Loucy (cell line): ENCODE measurements at regions not wholly inside any gene's neighbourhood (a gene's known extent, or its start where the extent isn't known, plus 50 kb on each side); places are given as distances from the start of the nearest gene placed in this dataset.

Experiments used
- H2AFZ ChIP-seq: fragments of 200-600 bp; sonication (generic); 2 replicates; pipeline ENCODE4 v1.6.0; 2016; ENCODE audit warnings: antibody characterized with exemption, mild to moderate bottlenecking, low read length, moderate library complexity
- H3F3A ChIP-seq: fragments of 200-600 bp; 2 replicates; pipeline ENCODE4 v1.6.0; 2016; ENCODE audit warnings: antibody characterized with exemption, low read depth, mild to moderate bottlenecking
- H3K27me3 ChIP-seq: fragments of 200-600 bp; sonication (generic); 2 replicates; pipeline ENCODE4 v1.6.1; 2014; ENCODE audit warnings: low read length, mild to moderate bottlenecking; ENCODE audit not compliant: insufficient read depth, poor library complexity, severe bottlenecking
- H3K36me3 ChIP-seq: fragments of 200-600 bp; sonication (generic); 2 replicates; pipeline ENCODE4 v1.6.1; 2016; ENCODE audit warnings: low read length; ENCODE audit not compliant: insufficient read depth
- H3K4me1 ChIP-seq: fragments of 200-600 bp; sonication (generic); 2 replicates; pipeline ENCODE4 v1.5.1; 2014; ENCODE audit warnings: low read length, mild to moderate bottlenecking; ENCODE audit not compliant: insufficient read depth, poor library complexity, severe bottlenecking
- H3K4me2 ChIP-seq: fragments of 200-600 bp; sonication (generic); 2 replicates; pipeline ENCODE4 v1.6.0; 2014; ENCODE audit warnings: antibody characterized with exemption, low read length, low read depth, mild to moderate bottlenecking; ENCODE audit not compliant: poor library complexity, severe bottlenecking
- H3K4me3 ChIP-seq: fragments of 200-600 bp; sonication (generic); 2 replicates; pipeline ENCODE4 v1.5.1; 2014; ENCODE audit warnings: low read length, mild to moderate bottlenecking, mixed read lengths; ENCODE audit not compliant: poor library complexity, severe bottlenecking
- H3K79me2 ChIP-seq: fragments of 200-600 bp; sonication (generic); 2 replicates; pipeline ENCODE4 v1.6.1; 2014; ENCODE audit warnings: low read length; ENCODE audit not compliant: insufficient read depth
- H3K9ac ChIP-seq: fragments of 200-600 bp; sonication (generic); 2 replicates; pipeline ENCODE4 v1.6.0; 2014; ENCODE audit warnings: mild to moderate bottlenecking, low read depth, low read length, moderate library complexity; ENCODE audit not compliant: poor library complexity, severe bottlenecking
- H3K9me2 ChIP-seq: fragments of 200-600 bp; sonication (generic); replicated peaks from 2 replicates; pipeline ENCODE4 v1.6.1; 2016; ENCODE audit warnings: low read depth, low read length, mixed read lengths
- H3K9me3 ChIP-seq: fragments of 200-600 bp; sonication (generic); 2 replicates; pipeline ENCODE4 v1.6.1; 2014; ENCODE audit warnings: mild to moderate bottlenecking, antibody characterized with exemption, low read length, low read depth; ENCODE audit not compliant: insufficient read depth
- H4K20me1 ChIP-seq: fragments of 200-600 bp; sonication (generic); 2 replicates; pipeline ENCODE4 v1.6.0; 2014; ENCODE audit warnings: antibody characterized with exemption, low read length, mild to moderate bottlenecking; ENCODE audit not compliant: insufficient read depth, poor library complexity, severe bottlenecking
- CTCF ChIP-seq: fragments of 200-600 bp; sonication (generic); conservative IDR thresholded peaks from 2 replicates; pipeline ENCODE4 v1.5.1; 2014; ENCODE audit warnings: mild to moderate bottlenecking, antibody characterized with exemption, low read length
- EZH2phosphoT487 ChIP-seq: fragments of 200-600 bp; IDR thresholded peaks from 2 replicates; pipeline ENCODE4 v1.6.1; 2018; ENCODE audit warnings: antibody characterized with exemption, mild to moderate bottlenecking, moderate library complexity, borderline replicate concordance

GRCh38 chr9:87267251-87268070 is 230.2 kb upstream of the DAPK1 start:
- Histone ChIP-seq H3K4me3 (no peak overlapping the region), H3K9me2 (no peaks in the 10 kb centered on the region), H3K9ac (no peak overlapping the region), H3K4me2 (no peak overlapping the region), H3K4me1 (no peaks in the 10 kb centered on the region), H3F3A (no peaks in the 10 kb centered on the region), H3K79me2 (no peaks in the 10 kb centered on the region), H4K20me1 (no peaks in the 10 kb centered on the region), H3K27me3 (peaks cover 30% of the 10 kb centered on the region), H3K9me3 (no peaks in the 10 kb centered on the region), H2AFZ (no peak overlapping the region), H3K36me3 (no peaks in the 10 kb centered on the region)
- TF ChIP-seq CTCF (no peak), EZH2phosphoT487 (no peak)

GRCh38 chr9:87269296-87270176 is 228.1 kb upstream of the DAPK1 start:
- Histone ChIP-seq H3F3A (no peaks in the 10 kb centered on the region), H3K36me3 (no peaks in the 10 kb centered on the region), H3K9me3 (no peaks in the 10 kb centered on the region), H3K4me1 (no peaks in the 10 kb centered on the region), H3K79me2 (no peaks in the 10 kb centered on the region), H3K27me3 (peaks cover 38% of the 10 kb centered on the region), H4K20me1 (no peaks in the 10 kb centered on the region), H3K9me2 (no peaks in the 10 kb centered on the region), H3K4me3 (no peak overlapping the region), H3K4me2 (no peak overlapping the region), H2AFZ (no peak overlapping the region), H3K9ac (no peak overlapping the region)
- TF ChIP-seq CTCF: no peak
- no peak for TF ChIP-seq EZH2phosphoT487

GRCh38 chr9:87270221-87270847 is 227.3 kb upstream of the DAPK1 start:
- no peak overlapping the region for H3K4me2 ChIP-seq
- no peaks in the 10 kb centered on the region for H3F3A ChIP-seq
- no peaks in the 10 kb centered on the region for H3K79me2 ChIP-seq
- H3K4me3 ChIP-seq: no peak overlapping the region
- TF ChIP-seq CTCF: no peak
- no peak for TF ChIP-seq EZH2phosphoT487
- H3K27me3 ChIP-seq: peaks cover 46% of the 10 kb centered on the region
- no peaks in the 10 kb centered on the region for H3K4me1 ChIP-seq
- no peaks in the 10 kb centered on the region for H4K20me1 ChIP-seq
- no peaks in the 10 kb centered on the region for H3K36me3 ChIP-seq
- no peaks in the 10 kb centered on the region for H3K9me2 ChIP-seq
- H3K9me3 ChIP-seq: no peaks in the 10 kb centered on the region
- no peak overlapping the region for H2AFZ ChIP-seq
- H3K9ac ChIP-seq: no peak overlapping the region
